CD14-positive monocyte (primary cell): ENCODE measurements at regions not wholly inside any gene's neighbourhood (a gene's known extent, or its start where the extent isn't known, plus 50 kb on each side); places are given as distances from the start of the nearest gene placed in this dataset.

Source experiments
- DNase-seq, 3 donors: peaks; one replicate each; pipeline ENCODE4 v3.0.0-alpha.2; 2011 to 2022
- H2AFZ ChIP-seq: 2 replicates; pipeline ENCODE4 v1.6.0; 2012; ENCODE audit warnings: mild to moderate bottlenecking, low read depth, low read length, inconsistent platforms; ENCODE audit not compliant: insufficient read depth, poor library complexity, severe bottlenecking
- H3K27ac ChIP-seq, 2 donors: 1 replicate in 1 of 2; 2 replicates in 1 of 2; pipeline ENCODE4 v1.5.1; 2012 to 2013; ENCODE audit warnings: low read length in 2 of 2, control low read depth in 1 of 2, inconsistent platforms in 1 of 2, low read depth in 1 of 2, mild to moderate bottlenecking in 1 of 2
- H3K27me3 ChIP-seq, 2 donors: one replicate each; pipeline versions ENCODE4 v1.6.0 to v1.6.1; 2011 to 2013; ENCODE audit warnings: low read length in 2 of 2; ENCODE audit not compliant: control insufficient read depth in 2 of 2, insufficient read depth in 2 of 2
- H3K36me3 ChIP-seq, 2 donors: replicated peaks in 1 of 2; 1 replicate in 1 of 2; 2 replicates in 1 of 2; pipeline versions ENCODE4 v1.5.1 to v1.6.1; 2012 to 2013; ENCODE audit warnings: low read length in 2 of 2, control low read depth in 1 of 2, inconsistent platforms in 1 of 2, mild to moderate bottlenecking in 1 of 2; ENCODE audit not compliant: insufficient read depth in 2 of 2, control insufficient read depth in 1 of 2
- H3K4me1 ChIP-seq, 2 donors: 1 replicate in 1 of 2; 2 replicates in 1 of 2; pipeline versions ENCODE4 v1.5.1 to v1.6.1; 2012 to 2013; ENCODE audit warnings: low read length in 2 of 2, control low read depth in 1 of 2, inconsistent platforms in 1 of 2, mild to moderate bottlenecking in 1 of 2, moderate library complexity in 1 of 2; ENCODE audit not compliant: insufficient read depth in 2 of 2, control insufficient read depth in 1 of 2
- H3K4me2 ChIP-seq: replicated peaks from 2 replicates; pipeline ENCODE3; 2012; ENCODE audit warnings: low read length, moderate library complexity, mild to moderate bottlenecking; ENCODE audit not compliant: poor library complexity, severe bottlenecking; ENCODE audit errors: extremely low read depth
- H3K4me3 ChIP-seq, 3 experiments: fragments of 200-600 bp in 1 of 3; sonication (generic) in 1 of 3; replicated peaks in 1 of 3; 1 replicate in 2 of 3; 2 replicates in 1 of 3; pipeline ENCODE4 v1.5.1; 2011 to 2013; ENCODE audit warnings: low read length in 3 of 3, mild to moderate bottlenecking in 3 of 3, control low read depth in 2 of 3, low read depth in 2 of 3, inconsistent platforms in 1 of 3, moderate library complexity in 1 of 3
- H3K79me2 ChIP-seq: 2 replicates; pipeline ENCODE4 v1.6.0; 2012; ENCODE audit warnings: mild to moderate bottlenecking, control low read depth, inconsistent platforms, low read length, moderate library complexity; ENCODE audit not compliant: insufficient read depth
- H3K9ac ChIP-seq: 2 replicates; pipeline ENCODE4 v1.6.0; 2017; ENCODE audit warnings: low read length, mild to moderate bottlenecking; ENCODE audit not compliant: insufficient read depth, poor library complexity, severe bottlenecking
- H3K9me3 ChIP-seq, 2 donors: replicated peaks in 1 of 2; 1 replicate in 1 of 2; 2 replicates in 1 of 2; pipeline versions ENCODE4 v1.5.1 to v1.6.1; 2012 to 2013; ENCODE audit warnings: low read length in 2 of 2, control low read depth in 1 of 2; ENCODE audit not compliant: control insufficient read depth in 1 of 2, insufficient read depth in 1 of 2
- H4K20me1 ChIP-seq: 2 replicates; pipeline ENCODE4 v1.6.0; 2012; ENCODE audit warnings: mild to moderate bottlenecking, low read length, control low read depth, moderate library complexity; ENCODE audit not compliant: insufficient read depth
- H3K27ac Mint-ChIP-seq, 7 donors: one replicate each; pipeline ENCODE4 v1.8.0; 2020; ENCODE audit warnings: mild to moderate bottlenecking in 7 of 7, mixed read lengths in 7 of 7, moderate library complexity in 6 of 7, inconsistent platforms in 2 of 7
- H3K27me3 Mint-ChIP-seq, 3 donors: one replicate each; pipeline ENCODE4 v1.8.0; 2021 to 2022; ENCODE audit warnings: low read depth in 3 of 3, mild to moderate bottlenecking in 3 of 3, mixed read lengths in 3 of 3, moderate library complexity in 3 of 3, inconsistent platforms in 1 of 3
- H3K36me3 Mint-ChIP-seq, 2 donors: one replicate each; pipeline ENCODE4 v1.8.0; 2020; ENCODE audit warnings: mixed read lengths in 2 of 2, inconsistent platforms in 1 of 2, mild to moderate bottlenecking in 1 of 2
- H3K4me1 Mint-ChIP-seq: one replicate; pipeline ENCODE4 v1.8.0; 2020; ENCODE audit warnings: mild to moderate bottlenecking, mixed read lengths
- H3K4me3 Mint-ChIP-seq, 2 donors: one replicate each; pipeline ENCODE4 v1.8.0; 2020; ENCODE audit warnings: mild to moderate bottlenecking in 2 of 2, mixed read lengths in 2 of 2, moderate library complexity in 1 of 2
- H3K9me3 Mint-ChIP-seq, 7 donors: one replicate each; pipeline ENCODE4 v1.8.0; 2020 to 2022; ENCODE audit warnings: mixed read lengths in 7 of 7, mild to moderate bottlenecking in 6 of 7, moderate library complexity in 6 of 7, inconsistent platforms in 2 of 7
- whole genome bisulfite sequencing: methylation state at CpG from one replicate; pipeline ENCODE4 v1.1.5; 2013; ENCODE audit warnings: missing lambda C conversion rate; ENCODE audit not compliant: insufficient coverage; 5-methylcytosine and 5-hydroxymethylcytosine counted together
- intact Hi-C, 2 donors: fragments of 100-400 bp; cut with micrococcal nuclease; formaldehyde crosslinking; loops; one replicate each; pipeline versions ENCODE4 v1.15.0 to v1.15.1; 2023
- TF ChIP-seq, protein P1 (sequence below): fragments of 200-600 bp; IDR thresholded peaks from one replicate; pipeline ENCODE4 v1.8.0; 2022; ENCODE audit warnings: antibody characterized with exemption, mild to moderate bottlenecking

DNA sequence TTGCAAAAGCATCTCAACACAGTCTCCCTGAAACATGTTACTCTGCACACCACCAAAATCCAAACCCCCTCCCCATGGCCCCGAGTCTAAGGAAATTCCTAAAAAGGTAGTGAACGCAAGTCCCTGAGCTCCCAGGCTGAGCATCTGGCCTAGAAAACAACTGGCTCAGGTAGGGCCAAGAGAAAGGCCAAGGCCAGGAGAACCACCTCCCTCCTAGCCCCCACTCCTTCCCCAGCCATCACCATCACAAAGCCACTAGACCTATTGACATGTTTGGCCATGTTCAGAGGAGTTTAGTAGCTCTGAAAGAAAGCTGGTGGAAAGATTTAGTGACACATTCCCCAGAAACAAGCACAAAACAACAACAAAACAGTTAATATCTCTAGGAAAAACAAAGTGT lies 220.0 kb upstream of the PSMD7 start:
- Histone ChIP-seq H3K27ac (no peak overlapping the region), H3K9ac (no peak overlapping the region), H3K36me3 (no peaks in the 10 kb centered on the region), H3K27me3 (no peaks in the 10 kb centered on the region), H3K4me3 (no peak overlapping the region), H3K4me2 (no peak overlapping the region), H4K20me1 (no peaks in the 10 kb centered on the region), H2AFZ (no peak overlapping the region), H3K79me2 (no peaks in the 10 kb centered on the region), H3K4me1 (no peaks in the 10 kb centered on the region), H3K9me3 (peaks cover 7 to 8% of the 10 kb centered on the region in 2 donors)
- H3K27ac Mint-ChIP-seq: no peak overlapping the region
- H3K9me3 Mint-ChIP-seq: peaks cover 2 to 13% (median 8%) of the 10 kb centered on the region in 7 donors
- H3K36me3 Mint-ChIP-seq: no peaks in the 10 kb centered on the region
- intact Hi-C loops: no loop called here
- TF ChIP-seq, protein P1, sequence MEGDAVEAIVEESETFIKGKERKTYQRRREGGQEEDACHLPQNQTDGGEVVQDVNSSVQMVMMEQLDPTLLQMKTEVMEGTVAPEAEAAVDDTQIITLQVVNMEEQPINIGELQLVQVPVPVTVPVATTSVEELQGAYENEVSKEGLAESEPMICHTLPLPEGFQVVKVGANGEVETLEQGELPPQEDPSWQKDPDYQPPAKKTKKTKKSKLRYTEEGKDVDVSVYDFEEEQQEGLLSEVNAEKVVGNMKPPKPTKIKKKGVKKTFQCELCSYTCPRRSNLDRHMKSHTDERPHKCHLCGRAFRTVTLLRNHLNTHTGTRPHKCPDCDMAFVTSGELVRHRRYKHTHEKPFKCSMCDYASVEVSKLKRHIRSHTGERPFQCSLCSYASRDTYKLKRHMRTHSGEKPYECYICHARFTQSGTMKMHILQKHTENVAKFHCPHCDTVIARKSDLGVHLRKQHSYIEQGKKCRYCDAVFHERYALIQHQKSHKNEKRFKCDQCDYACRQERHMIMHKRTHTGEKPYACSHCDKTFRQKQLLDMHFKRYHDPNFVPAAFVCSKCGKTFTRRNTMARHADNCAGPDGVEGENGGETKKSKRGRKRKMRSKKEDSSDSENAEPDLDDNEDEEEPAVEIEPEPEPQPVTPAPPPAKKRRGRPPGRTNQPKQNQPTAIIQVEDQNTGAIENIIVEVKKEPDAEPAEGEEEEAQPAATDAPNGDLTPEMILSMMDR: no peak
- H3K4me1 Mint-ChIP-seq: no peaks in the 10 kb centered on the region
- H3K27me3 Mint-ChIP-seq: peaks cover 0 to under 1% (median 0%) of the 10 kb centered on the region in 3 donors
- no peak for DNase-seq
- 75% methylated on average over 2 of the region's 2 CpGs for WGBS
- H3K4me3 Mint-ChIP-seq: no peak overlapping the region

DNA sequence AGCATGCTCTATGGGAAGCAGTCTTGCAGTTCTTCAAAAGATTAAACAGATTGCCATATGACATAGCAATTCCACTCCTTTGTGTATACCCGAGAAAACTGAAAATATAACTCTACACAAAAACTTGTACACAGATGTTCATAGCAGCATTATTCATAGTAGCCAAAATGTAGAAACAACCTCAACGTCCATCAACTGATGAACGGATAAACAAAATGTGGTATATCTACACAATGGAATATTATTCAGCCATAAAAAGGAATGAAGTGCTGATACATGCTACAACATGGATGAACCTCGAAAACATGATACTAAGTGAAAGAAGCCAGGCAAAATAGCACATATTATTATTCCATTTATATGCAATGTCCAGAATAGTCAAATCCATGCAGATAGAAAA lies 221.2 kb upstream of the PSMD7 start:
- TF ChIP-seq, protein P1: no peak
- no peaks in the 10 kb centered on the region for H4K20me1 ChIP-seq
- no peaks in the 10 kb centered on the region for H3K27me3 ChIP-seq
- no peaks in the 10 kb centered on the region for H3K36me3 Mint-ChIP-seq
- intact Hi-C loops: no loop called here
- no peaks in the 10 kb centered on the region for H3K79me2 ChIP-seq
- DNase-seq: no peak
- H3K9me3 Mint-ChIP-seq: peaks cover 2 to 13% (median 7%) of the 10 kb centered on the region in 7 donors
- H3K36me3 ChIP-seq: no peaks in the 10 kb centered on the region
- H3K4me1 ChIP-seq: no peaks in the 10 kb centered on the region
- no peak overlapping the region for H3K4me3 Mint-ChIP-seq
- H3K9ac ChIP-seq: no peak overlapping the region
- H3K4me1 Mint-ChIP-seq: no peaks in the 10 kb centered on the region
- H3K27ac ChIP-seq: no peak overlapping the region
- H3K27ac Mint-ChIP-seq: no peak overlapping the region
- no CpG with 5 or more reads among the region's 4 CpGs for WGBS
- peaks cover 7 to 8% of the 10 kb centered on the region in 2 donors for H3K9me3 ChIP-seq
- peaks cover 0 to 2% (median 0%) of the 10 kb centered on the region in 3 donors for H3K27me3 Mint-ChIP-seq
- no peak overlapping the region for H3K4me3 ChIP-seq
- H3K4me2 ChIP-seq: no peak overlapping the region
- H2AFZ ChIP-seq: no peak overlapping the region
